ENCODE measurements at regions not wholly inside any gene's neighbourhood (a gene's known extent, or its start where the extent isn't known, plus 50 kb on each side); places are given as distances from the start of the nearest gene placed in this dataset.

GRCh38 chr2:13010283-13010682 lies 293.5 kb downstream of the TRIB2 start:
- ChIA-PET POLR2A (no interaction called here), SMC1A (ENCODE audit: uncharacterized antibody, unreplicated experiment) (no interaction called here), CTCF (no interaction called here), RAD21 (ENCODE audit: unreplicated experiment) (interaction anchor here (0.6 kb wide), 1 partner anchor 80 kb away, joined by 5 read pairs; no protein-coding TSS in a partner anchor)
- BruUV-seq (replicated peaks): no TSS peak
- no peak overlapping the region for H3K4me2 ChIP-seq (ENCODE audit: control insufficient read depth, insufficient read depth)
- H2AFZ ChIP-seq (ENCODE audit: control insufficient read depth, low read depth, low read length): no peak overlapping the region
- H3K36me3 ChIP-seq (ENCODE audit: control insufficient read depth in 2 of 2, insufficient read depth in 2 of 2, low read length in 1 of 2): no peaks in the 10 kb centered on the region
- in situ Hi-C loops (cut with MboI) (no loop called here), intact Hi-C loops (cut with micrococcal nuclease; ENCODE audit: unreplicated experiment) (no loop called here)
- WGBS (ENCODE audit: insufficient coverage, insufficient replicate concordance, low lambda C conversion rate, missing lambda C conversion rate): 32% methylated on average over 5 of the region's 5 CpGs
- H3K27me3 ChIP-seq (replicated peaks in 1 of 2; ENCODE audit: control insufficient read depth in 2 of 2, insufficient read depth in 2 of 2, low read length in 1 of 2): no peaks in the 10 kb centered on the region; a peak in 1 of 4 replicates
- no peak overlapping the region for H3K27ac ChIP-seq (ENCODE audit: control insufficient read depth, insufficient read depth)
- no peak for FAIRE-seq
- no peak overlapping the region for H3K4me3 ChIP-seq
- DNase-seq (ENCODE audit: low read depth, low spot score): no peak
- no peak for ATAC-seq
- H3K4me1 ChIP-seq (ENCODE audit: control insufficient read depth, insufficient read depth, low read length): no peaks in the 10 kb centered on the region
- H4K20me1 ChIP-seq (ENCODE audit: control insufficient read depth, insufficient read depth): no peaks in the 10 kb centered on the region
- no peaks in the 10 kb centered on the region for H3K79me2 ChIP-seq (ENCODE audit: control insufficient read depth, insufficient read depth, low read length)
- no peak overlapping the region for H3K9ac ChIP-seq (ENCODE audit: control insufficient read depth, insufficient read depth, low read length)
- H3K9me3 ChIP-seq (replicated peaks; ENCODE audit: control insufficient read depth, insufficient read depth, low read length): no peaks in the 10 kb centered on the region
- no peak for TF ChIP-seq CREM (IDR thresholded peaks at IDR 0.05; ENCODE audit: low read depth)
- no peak for TF ChIP-seq EED (IDR thresholded peaks at IDR 0.05; ENCODE audit: low read depth)
- no peak for TF ChIP-seq ELK1 (IDR thresholded peaks at IDR 0.05; ENCODE audit: low read depth, low read length)
- no peak for TF ChIP-seq NKRF (conservative IDR thresholded peaks at IDR 0.05)
- no peak for TF ChIP-seq BACH1 (IDR thresholded peaks at IDR 0.05; ENCODE audit: borderline replicate concordance)
- TF ChIP-seq BCLAF1 (IDR thresholded peaks at IDR 0.05): no peak
- TF ChIP-seq STAT3 (IDR thresholded peaks at IDR 0.05; ENCODE audit: low read depth, low read length): no peak
- no peak for TF ChIP-seq RB1 (IDR thresholded peaks at IDR 0.05; ENCODE audit: borderline replicate concordance)
- TF ChIP-seq NR2C2 (IDR thresholded peaks at IDR 0.05; ENCODE audit: borderline replicate concordance, control insufficient read depth, insufficient read length, low read depth): no peak
- no peak for TF ChIP-seq ZNF687 (IDR thresholded peaks at IDR 0.05)
- TF ChIP-seq RCOR1 (conservative IDR thresholded peaks at IDR 0.05; ENCODE audit: low read depth, low read length): no peak
- no peak for TF ChIP-seq ESRRA (IDR thresholded peaks at IDR 0.05; ENCODE audit: low read length)
- no peak for TF ChIP-seq TCF3 (IDR thresholded peaks at IDR 0.05; ENCODE audit: borderline replicate concordance, insufficient read depth, low read depth, low read length)
- TF ChIP-seq CHD1 (IDR thresholded peaks at IDR 0.05; ENCODE audit: low read depth, low read length): no peak
- no peak for TF ChIP-seq JUND (IDR thresholded peaks at IDR 0.05; ENCODE audit: low read depth, low read length)
- no peak for TF ChIP-seq ZNF384 (IDR thresholded peaks at IDR 0.05; ENCODE audit: borderline replicate concordance, low read depth, low read length)
- no peak for TF ChIP-seq NR2F1 (conservative IDR thresholded peaks at IDR 0.05)
